Parathyroid adenoma (tissue), 2 donors: ENCODE measurements at regions not wholly inside any gene's neighbourhood (a gene's known extent, or its start where the extent isn't known, plus 50 kb on each side); places are given as distances from the start of the nearest gene placed in this dataset.

Source experiments
- H2AFZ ChIP-seq: fragments of 300-600 bp; sonication (generic); one replicate; pipeline ENCODE4 v1.7.0; 2017; ENCODE audit warnings: antibody characterized with exemption, mild to moderate bottlenecking
- H3K27ac ChIP-seq: fragments of 300-600 bp; sonication (generic); one replicate; pipeline ENCODE4 v1.7.0; 2017
- H3K27me3 ChIP-seq: fragments of 300-600 bp; sonication (generic); one replicate; pipeline ENCODE4 v1.7.0; 2017; ENCODE audit warnings: low read length; ENCODE audit not compliant: control insufficient read depth, insufficient read depth
- H3K36me3 ChIP-seq: fragments of 300-600 bp; sonication (generic); one replicate; pipeline ENCODE4 v1.7.0; 2017; ENCODE audit warnings: low read length; ENCODE audit not compliant: control insufficient read depth, insufficient read depth
- H3K4me1 ChIP-seq: fragments of 300-600 bp; sonication (generic); one replicate; pipeline ENCODE4 v1.7.0; 2017; ENCODE audit warnings: control low read depth
- H3K4me2 ChIP-seq: fragments of 300-600 bp; sonication (generic); one replicate; pipeline ENCODE4 v1.7.0; 2017; ENCODE audit warnings: low read length
- H3K4me3 ChIP-seq: fragments of 300-600 bp; sonication (generic); one replicate; pipeline ENCODE4 v1.7.0; 2017; ENCODE audit warnings: low read depth, low read length
- H3K79me2 ChIP-seq: fragments of 300-600 bp; sonication (generic); one replicate; pipeline ENCODE4 v1.7.0; 2017; ENCODE audit warnings: control low read depth
- H3K9ac ChIP-seq: fragments of 300-600 bp; sonication (generic); one replicate; pipeline ENCODE4 v1.7.0; 2017; ENCODE audit warnings: mild to moderate bottlenecking
- H3K9me3 ChIP-seq: fragments of 300-600 bp; sonication (generic); one replicate; pipeline ENCODE4 v1.7.0; 2017; ENCODE audit warnings: low read length; ENCODE audit not compliant: control insufficient read depth
- CTCF ChIP-seq: fragments of 300-600 bp; sonication (generic); IDR thresholded peaks from one replicate; pipeline ENCODE4 v1.7.0; 2017; ENCODE audit warnings: antibody characterized with exemption, mild to moderate bottlenecking
- donor health status: primary hyperparathyroidism.

- H2AFZ ChIP-seq: no peak overlapping the region
- no peak for TF ChIP-seq CTCF
These were observed 208.4 kb upstream of the CD96 start for GRCh38 chr3:111333642-111334041.

GRCh38 chr3:111335512-111336303 lies 206.3 kb upstream of the CD96 start:
- Histone ChIP-seq H3K79me2 (no peaks in the 10 kb centered on the region), H3K4me3 (no peak overlapping the region), H3K4me2 (no peak overlapping the region), H3K9me3 (no peaks in the 10 kb centered on the region), H3K27me3 (no peaks in the 10 kb centered on the region), H3K27ac (no peak overlapping the region), H3K36me3 (no peaks in the 10 kb centered on the region), H3K9ac (no peak overlapping the region), H2AFZ (no peak overlapping the region), H3K4me1 (no peaks in the 10 kb centered on the region)
- no peak for TF ChIP-seq CTCF

More at GRCh38 chr3:111333642-111334041, 208.4 kb upstream of the CD96 start:
- Histone ChIP-seq H3K4me2 (no peak overlapping the region), H3K36me3 (no peaks in the 10 kb centered on the region), H3K79me2 (no peaks in the 10 kb centered on the region), H3K4me3 (no peak overlapping the region), H3K27me3 (no peaks in the 10 kb centered on the region), H3K4me1 (no peaks in the 10 kb centered on the region), H3K27ac (no peak overlapping the region), H3K9ac (no peak overlapping the region), H3K9me3 (no peaks in the 10 kb centered on the region)

DNA sequence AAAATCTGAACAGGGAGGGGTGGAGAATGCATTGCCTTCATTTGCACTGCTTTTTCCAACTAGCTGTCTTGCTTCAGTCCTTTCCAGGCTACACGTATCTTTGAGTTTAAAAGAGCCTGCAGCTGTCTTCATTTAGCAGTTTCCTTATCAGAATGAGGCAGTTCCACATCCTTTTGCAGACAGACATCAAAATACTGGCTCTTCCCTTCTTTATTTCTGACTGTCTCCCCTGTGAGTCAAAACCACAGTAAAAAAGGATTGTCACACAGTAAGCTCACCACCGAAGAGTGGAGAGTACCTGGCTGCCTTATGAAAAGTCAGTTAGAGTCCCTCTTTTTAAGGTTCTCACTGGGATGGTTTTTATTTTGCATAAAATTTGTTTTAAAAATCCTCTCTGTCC lies 205.5 kb upstream of the CD96 start:
- H3K27me3 ChIP-seq: no peaks in the 10 kb centered on the region
- H3K36me3 ChIP-seq: no peaks in the 10 kb centered on the region
- H3K4me2 ChIP-seq: no peak overlapping the region
- TF ChIP-seq CTCF: no peak
- no peak overlapping the region for H2AFZ ChIP-seq
- no peaks in the 10 kb centered on the region for H3K79me2 ChIP-seq
- H3K4me1 ChIP-seq: no peaks in the 10 kb centered on the region
- no peak overlapping the region for H3K9ac ChIP-seq
- no peaks in the 10 kb centered on the region for H3K9me3 ChIP-seq
- H3K4me3 ChIP-seq: no peak overlapping the region
- no peak overlapping the region for H3K27ac ChIP-seq

DNA sequence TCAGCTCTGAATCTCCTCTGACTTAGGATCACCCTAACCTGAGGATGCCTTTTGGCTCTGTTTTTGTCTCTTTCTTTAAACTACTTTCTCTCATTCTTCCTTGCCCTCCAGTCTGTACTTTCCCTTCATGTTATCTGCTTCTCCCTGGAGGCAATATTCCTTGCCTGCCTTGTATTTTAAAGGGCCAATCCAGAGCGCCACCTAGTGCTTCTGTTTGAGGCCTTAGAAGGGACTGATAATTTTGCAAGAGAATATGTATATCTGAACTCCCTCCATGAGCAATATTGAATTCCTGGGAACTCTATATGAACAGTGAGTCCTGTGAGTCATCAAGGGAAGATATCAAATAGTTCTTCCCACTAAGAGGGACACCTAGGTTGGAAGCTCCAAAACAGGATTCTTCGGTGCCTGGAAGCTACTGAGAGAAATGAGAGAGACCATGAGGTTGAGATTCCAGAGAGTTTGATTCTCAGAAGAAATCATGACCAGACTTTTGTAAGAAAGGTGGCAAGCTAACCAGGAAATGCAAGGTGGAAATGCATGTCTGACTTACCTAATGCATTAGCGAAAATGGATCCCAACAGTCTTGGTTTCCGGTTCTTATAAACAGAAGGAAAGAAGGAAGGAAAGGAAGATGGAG lies 203.8 kb upstream of the CD96 start:
- Histone ChIP-seq H3K79me2 (no peaks in the 10 kb centered on the region), H3K27ac (no peak overlapping the region), H3K4me2 (no peak overlapping the region), H3K36me3 (no peaks in the 10 kb centered on the region), H2AFZ (no peak overlapping the region), H3K4me3 (no peak overlapping the region), H3K9me3 (no peaks in the 10 kb centered on the region), H3K27me3 (no peaks in the 10 kb centered on the region), H3K4me1 (no peaks in the 10 kb centered on the region), H3K9ac (no peak overlapping the region)
- TF ChIP-seq CTCF: no peak
